GM23338 (cell line): ENCODE measurements at regions not wholly inside any gene's neighbourhood (a gene's known extent, or its start where the extent isn't known, plus 50 kb on each side); places are given as distances from the start of the nearest gene placed in this dataset.

Experiments
- ATAC-seq: fragments of 200-7000 bp; cut with Tn5 transposase; 3 replicates; pipeline ENCODE4 v1.9.1; 2020
- DNase-seq: peaks from one replicate; pipeline ENCODE4 v3.0.0-alpha.2; 2015; ENCODE audit warnings: low spot score
- H2AFZ ChIP-seq: fragments of 200-600 bp; sonication (generic); 2 replicates; pipeline ENCODE4 v1.8.0; 2016; ENCODE audit warnings: antibody characterized with exemption, mild to moderate bottlenecking, moderate library complexity
- H3F3A ChIP-seq: fragments of 200-600 bp; sonication (generic); replicated peaks from 2 replicates; pipeline ENCODE4 v1.8.0; 2017; ENCODE audit warnings: antibody characterized with exemption, mixed run types, low read depth
- H3K27ac ChIP-seq: fragments of 200-600 bp; sonication (generic); 2 replicates; pipeline ENCODE4 v1.6.1; 2016; ENCODE audit warnings: low read depth
- H3K27me3 ChIP-seq: fragments of 200-600 bp; sonication (generic); 2 replicates; pipeline ENCODE4 v1.8.0; 2016; ENCODE audit warnings: mild to moderate bottlenecking, mixed run types, moderate library complexity; ENCODE audit not compliant: insufficient read depth
- H3K36me3 ChIP-seq: fragments of 200-600 bp; sonication (generic); 2 replicates; pipeline ENCODE4 v1.8.0; 2016; ENCODE audit warnings: mild to moderate bottlenecking; ENCODE audit not compliant: insufficient read depth
- H3K4me1 ChIP-seq: fragments of 200-600 bp; sonication (generic); 2 replicates; pipeline ENCODE4 v1.8.0; 2016; ENCODE audit warnings: mild to moderate bottlenecking, moderate library complexity; ENCODE audit not compliant: insufficient read depth
- H3K4me2 ChIP-seq: fragments of 200-600 bp; sonication (generic); 2 replicates; pipeline ENCODE4 v1.7.1; 2017; ENCODE audit warnings: mixed run types
- H3K4me3 ChIP-seq: fragments of 200-600 bp; sonication (generic); 2 replicates; pipeline ENCODE4 v1.6.1; 2016; ENCODE audit warnings: mixed run types
- H3K79me2 ChIP-seq: fragments of 200-600 bp; sonication (generic); replicated peaks from 2 replicates; pipeline ENCODE4 v1.8.0; 2017; ENCODE audit warnings: mild to moderate bottlenecking; ENCODE audit not compliant: insufficient read depth
- H3K9me2 ChIP-seq: fragments of 200-600 bp; sonication (generic); 2 replicates; pipeline ENCODE4 v1.8.0; 2017; ENCODE audit not compliant: insufficient read depth
- H4K20me1 ChIP-seq: fragments of 200-600 bp; sonication (generic); replicated peaks from 2 replicates; pipeline ENCODE4 v1.8.0; 2017; ENCODE audit warnings: mild to moderate bottlenecking; ENCODE audit not compliant: insufficient read depth
- H3K27ac Mint-ChIP-seq: 2 replicates; pipeline ENCODE4 v1.8.0; 2020; ENCODE audit warnings: inconsistent platforms, mild to moderate bottlenecking, moderate library complexity, mixed read lengths
- H3K27me3 Mint-ChIP-seq: 3 replicates; pipeline ENCODE4 v1.8.0; 2022; ENCODE audit warnings: low read depth, mild to moderate bottlenecking, moderate library complexity, mixed read lengths, inconsistent platforms; ENCODE audit not compliant: insufficient read depth, poor library complexity
- H3K36me3 Mint-ChIP-seq: 3 replicates; pipeline ENCODE4 v1.8.0; 2021; ENCODE audit warnings: low read depth, mild to moderate bottlenecking, inconsistent platforms, moderate library complexity, mixed read lengths
- H3K4me1 Mint-ChIP-seq: 3 replicates; pipeline ENCODE4 v1.8.0; 2020; ENCODE audit warnings: mild to moderate bottlenecking, inconsistent platforms, mixed read lengths
- H3K4me3 Mint-ChIP-seq: 3 replicates; pipeline ENCODE4 v1.8.0; 2021; ENCODE audit warnings: moderate library complexity, mild to moderate bottlenecking, inconsistent platforms, mixed read lengths
- H3K9me3 Mint-ChIP-seq: 3 replicates; pipeline ENCODE4 v1.8.0; 2020; ENCODE audit warnings: moderate library complexity, mild to moderate bottlenecking, inconsistent platforms, mixed read lengths
- CREB1 ChIP-seq: fragments of 250-450 bp; sonication (Bioruptor Pico); IDR thresholded peaks from 2 replicates; pipeline ENCODE4 v1.5.0; 2020; ENCODE audit warnings: low read depth, mild to moderate bottlenecking, moderate library complexity
- EZH2 ChIP-seq: fragments of 200-600 bp; sonication (generic); IDR thresholded peaks from one replicate; pipeline ENCODE4 v1.8.0; 2017; ENCODE audit warnings: antibody characterized with exemption, mild to moderate bottlenecking, low read depth; ENCODE audit not compliant: unreplicated experiment
- EZH2phosphoT487 ChIP-seq: fragments of 200-600 bp; sonication (generic); IDR thresholded peaks from one replicate; pipeline ENCODE4 v1.8.1; 2018; ENCODE audit warnings: antibody characterized with exemption; ENCODE audit not compliant: unreplicated experiment
- JUNB ChIP-seq: IDR thresholded peaks from one replicate; pipeline ENCODE4 v1.6.1; 2016; ENCODE audit warnings: antibody characterized with exemption; ENCODE audit not compliant: unreplicated experiment
- NANOG ChIP-seq: IDR thresholded peaks from 2 replicates; pipeline ENCODE4 v1.6.1; 2016; ENCODE audit warnings: antibody characterized with exemption, borderline replicate concordance
- POLR2AphosphoS5 ChIP-seq: IDR thresholded peaks from 2 replicates; pipeline ENCODE4 v1.6.1; 2016; ENCODE audit warnings: antibody characterized with exemption, low read depth
- STAT1 ChIP-seq: IDR thresholded peaks from one replicate; pipeline ENCODE4 v1.6.1; 2016; ENCODE audit warnings: antibody characterized with exemption; ENCODE audit not compliant: unreplicated experiment
- ZNF114 ChIP-seq: fragments of 250-450 bp; sonication (Bioruptor Pico); IDR thresholded peaks from 2 replicates; pipeline ENCODE4 v1.5.0; 2020; ENCODE audit warnings: mild to moderate bottlenecking, moderate library complexity
- ZNF331 ChIP-seq: fragments of 250-450 bp; sonication (Bioruptor Pico); IDR thresholded peaks from 2 replicates; pipeline ENCODE4 v1.5.0; 2020; ENCODE audit warnings: low read depth, mild to moderate bottlenecking, moderate library complexity
- TF ChIP-seq, protein P1 (sequence below): IDR thresholded peaks from one replicate; pipeline ENCODE4 v1.6.1; 2018; ENCODE audit warnings: antibody characterized with exemption; ENCODE audit not compliant: unreplicated experiment
- TF ChIP-seq, protein P2 (sequence below), 2 experiments: fragments of 200-600 bp in 1 of 2; sonication (generic) in 1 of 2; conservative IDR thresholded peaks; 2 replicates each; pipeline versions ENCODE4 v1.5.1 to v1.6.1; 2016 to 2017; ENCODE audit warnings: antibody characterized with exemption in 2 of 2, low read depth in 2 of 2, mild to moderate bottlenecking in 2 of 2, moderate library complexity in 1 of 2
- TF ChIP-seq, protein P3 (sequence below): IDR thresholded peaks from 2 replicates; pipeline ENCODE4 v1.6.1; 2016; ENCODE audit warnings: antibody characterized with exemption
- TF ChIP-seq, protein P4 (sequence below): fragments of 250-450 bp; sonication (Bioruptor Pico); IDR thresholded peaks from 2 replicates; pipeline ENCODE4 v1.5.0; 2020; ENCODE audit warnings: mild to moderate bottlenecking, moderate library complexity

DNA sequence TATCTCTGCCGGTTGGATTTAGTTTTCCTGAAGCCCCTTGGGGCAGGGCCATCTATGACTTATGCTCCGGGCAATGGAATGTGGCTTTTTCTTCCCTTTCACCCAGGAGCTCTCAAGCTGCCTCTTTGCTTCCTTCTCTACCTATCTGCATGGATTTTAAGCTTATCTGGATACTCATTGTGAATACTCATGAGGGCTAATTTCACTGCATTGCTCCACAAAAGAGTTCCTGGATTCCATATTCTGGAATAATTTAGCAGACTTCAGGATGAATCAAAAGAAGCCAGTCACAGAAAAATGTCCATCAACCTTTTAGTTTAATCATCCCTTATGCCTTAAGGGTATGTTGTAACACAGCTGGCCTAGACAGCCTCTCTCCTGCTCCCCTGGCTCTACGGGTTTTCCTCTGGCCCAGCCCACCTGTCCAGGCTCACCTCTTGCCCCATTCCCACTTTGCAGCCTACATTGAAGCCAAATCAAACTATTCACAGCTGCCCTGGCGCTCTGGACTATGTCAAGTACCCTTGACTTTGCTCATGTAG lies 122.8 kb upstream of the RMDN2 start:
- no peaks in the 10 kb centered on the region for H3F3A ChIP-seq
- H3K36me3 Mint-ChIP-seq = peaks cover 5% of the 10 kb centered on the region; the same call in 1 of the 3 replicates
- no peaks in the 10 kb centered on the region for H3K27me3 Mint-ChIP-seq
- H3K27me3 ChIP-seq = no peaks in the 10 kb centered on the region
- TF ChIP-seq, protein P1, sequence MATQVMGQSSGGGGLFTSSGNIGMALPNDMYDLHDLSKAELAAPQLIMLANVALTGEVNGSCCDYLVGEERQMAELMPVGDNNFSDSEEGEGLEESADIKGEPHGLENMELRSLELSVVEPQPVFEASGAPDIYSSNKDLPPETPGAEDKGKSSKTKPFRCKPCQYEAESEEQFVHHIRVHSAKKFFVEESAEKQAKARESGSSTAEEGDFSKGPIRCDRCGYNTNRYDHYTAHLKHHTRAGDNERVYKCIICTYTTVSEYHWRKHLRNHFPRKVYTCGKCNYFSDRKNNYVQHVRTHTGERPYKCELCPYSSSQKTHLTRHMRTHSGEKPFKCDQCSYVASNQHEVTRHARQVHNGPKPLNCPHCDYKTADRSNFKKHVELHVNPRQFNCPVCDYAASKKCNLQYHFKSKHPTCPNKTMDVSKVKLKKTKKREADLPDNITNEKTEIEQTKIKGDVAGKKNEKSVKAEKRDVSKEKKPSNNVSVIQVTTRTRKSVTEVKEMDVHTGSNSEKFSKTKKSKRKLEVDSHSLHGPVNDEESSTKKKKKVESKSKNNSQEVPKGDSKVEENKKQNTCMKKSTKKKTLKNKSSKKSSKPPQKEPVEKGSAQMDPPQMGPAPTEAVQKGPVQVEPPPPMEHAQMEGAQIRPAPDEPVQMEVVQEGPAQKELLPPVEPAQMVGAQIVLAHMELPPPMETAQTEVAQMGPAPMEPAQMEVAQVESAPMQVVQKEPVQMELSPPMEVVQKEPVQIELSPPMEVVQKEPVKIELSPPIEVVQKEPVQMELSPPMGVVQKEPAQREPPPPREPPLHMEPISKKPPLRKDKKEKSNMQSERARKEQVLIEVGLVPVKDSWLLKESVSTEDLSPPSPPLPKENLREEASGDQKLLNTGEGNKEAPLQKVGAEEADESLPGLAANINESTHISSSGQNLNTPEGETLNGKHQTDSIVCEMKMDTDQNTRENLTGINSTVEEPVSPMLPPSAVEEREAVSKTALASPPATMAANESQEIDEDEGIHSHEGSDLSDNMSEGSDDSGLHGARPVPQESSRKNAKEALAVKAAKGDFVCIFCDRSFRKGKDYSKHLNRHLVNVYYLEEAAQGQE = no peak
- no peak for TF ChIP-seq EZH2
- no peak for TF ChIP-seq ZNF331 (CRISPR knock-in tag)
- no peak for TF ChIP-seq CREB1 (CRISPR knock-in tag)
- no peak for TF ChIP-seq ZNF114
- no peak for TF ChIP-seq STAT1
- TF ChIP-seq, protein P2, sequence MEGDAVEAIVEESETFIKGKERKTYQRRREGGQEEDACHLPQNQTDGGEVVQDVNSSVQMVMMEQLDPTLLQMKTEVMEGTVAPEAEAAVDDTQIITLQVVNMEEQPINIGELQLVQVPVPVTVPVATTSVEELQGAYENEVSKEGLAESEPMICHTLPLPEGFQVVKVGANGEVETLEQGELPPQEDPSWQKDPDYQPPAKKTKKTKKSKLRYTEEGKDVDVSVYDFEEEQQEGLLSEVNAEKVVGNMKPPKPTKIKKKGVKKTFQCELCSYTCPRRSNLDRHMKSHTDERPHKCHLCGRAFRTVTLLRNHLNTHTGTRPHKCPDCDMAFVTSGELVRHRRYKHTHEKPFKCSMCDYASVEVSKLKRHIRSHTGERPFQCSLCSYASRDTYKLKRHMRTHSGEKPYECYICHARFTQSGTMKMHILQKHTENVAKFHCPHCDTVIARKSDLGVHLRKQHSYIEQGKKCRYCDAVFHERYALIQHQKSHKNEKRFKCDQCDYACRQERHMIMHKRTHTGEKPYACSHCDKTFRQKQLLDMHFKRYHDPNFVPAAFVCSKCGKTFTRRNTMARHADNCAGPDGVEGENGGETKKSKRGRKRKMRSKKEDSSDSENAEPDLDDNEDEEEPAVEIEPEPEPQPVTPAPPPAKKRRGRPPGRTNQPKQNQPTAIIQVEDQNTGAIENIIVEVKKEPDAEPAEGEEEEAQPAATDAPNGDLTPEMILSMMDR (conservative IDR thresholded peaks at IDR 0.05; ENCODE audit: low read depth in 2 of 2) = no peak
- no peak for TF ChIP-seq POLR2AphosphoS5
- no peak for TF ChIP-seq EZH2phosphoT487
- no peak for TF ChIP-seq JUNB
- TF ChIP-seq, protein P3, sequence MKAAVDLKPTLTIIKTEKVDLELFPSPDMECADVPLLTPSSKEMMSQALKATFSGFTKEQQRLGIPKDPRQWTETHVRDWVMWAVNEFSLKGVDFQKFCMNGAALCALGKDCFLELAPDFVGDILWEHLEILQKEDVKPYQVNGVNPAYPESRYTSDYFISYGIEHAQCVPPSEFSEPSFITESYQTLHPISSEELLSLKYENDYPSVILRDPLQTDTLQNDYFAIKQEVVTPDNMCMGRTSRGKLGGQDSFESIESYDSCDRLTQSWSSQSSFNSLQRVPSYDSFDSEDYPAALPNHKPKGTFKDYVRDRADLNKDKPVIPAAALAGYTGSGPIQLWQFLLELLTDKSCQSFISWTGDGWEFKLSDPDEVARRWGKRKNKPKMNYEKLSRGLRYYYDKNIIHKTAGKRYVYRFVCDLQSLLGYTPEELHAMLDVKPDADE = no peak
- TF ChIP-seq NANOG = no peak
- TF ChIP-seq, protein P4, sequence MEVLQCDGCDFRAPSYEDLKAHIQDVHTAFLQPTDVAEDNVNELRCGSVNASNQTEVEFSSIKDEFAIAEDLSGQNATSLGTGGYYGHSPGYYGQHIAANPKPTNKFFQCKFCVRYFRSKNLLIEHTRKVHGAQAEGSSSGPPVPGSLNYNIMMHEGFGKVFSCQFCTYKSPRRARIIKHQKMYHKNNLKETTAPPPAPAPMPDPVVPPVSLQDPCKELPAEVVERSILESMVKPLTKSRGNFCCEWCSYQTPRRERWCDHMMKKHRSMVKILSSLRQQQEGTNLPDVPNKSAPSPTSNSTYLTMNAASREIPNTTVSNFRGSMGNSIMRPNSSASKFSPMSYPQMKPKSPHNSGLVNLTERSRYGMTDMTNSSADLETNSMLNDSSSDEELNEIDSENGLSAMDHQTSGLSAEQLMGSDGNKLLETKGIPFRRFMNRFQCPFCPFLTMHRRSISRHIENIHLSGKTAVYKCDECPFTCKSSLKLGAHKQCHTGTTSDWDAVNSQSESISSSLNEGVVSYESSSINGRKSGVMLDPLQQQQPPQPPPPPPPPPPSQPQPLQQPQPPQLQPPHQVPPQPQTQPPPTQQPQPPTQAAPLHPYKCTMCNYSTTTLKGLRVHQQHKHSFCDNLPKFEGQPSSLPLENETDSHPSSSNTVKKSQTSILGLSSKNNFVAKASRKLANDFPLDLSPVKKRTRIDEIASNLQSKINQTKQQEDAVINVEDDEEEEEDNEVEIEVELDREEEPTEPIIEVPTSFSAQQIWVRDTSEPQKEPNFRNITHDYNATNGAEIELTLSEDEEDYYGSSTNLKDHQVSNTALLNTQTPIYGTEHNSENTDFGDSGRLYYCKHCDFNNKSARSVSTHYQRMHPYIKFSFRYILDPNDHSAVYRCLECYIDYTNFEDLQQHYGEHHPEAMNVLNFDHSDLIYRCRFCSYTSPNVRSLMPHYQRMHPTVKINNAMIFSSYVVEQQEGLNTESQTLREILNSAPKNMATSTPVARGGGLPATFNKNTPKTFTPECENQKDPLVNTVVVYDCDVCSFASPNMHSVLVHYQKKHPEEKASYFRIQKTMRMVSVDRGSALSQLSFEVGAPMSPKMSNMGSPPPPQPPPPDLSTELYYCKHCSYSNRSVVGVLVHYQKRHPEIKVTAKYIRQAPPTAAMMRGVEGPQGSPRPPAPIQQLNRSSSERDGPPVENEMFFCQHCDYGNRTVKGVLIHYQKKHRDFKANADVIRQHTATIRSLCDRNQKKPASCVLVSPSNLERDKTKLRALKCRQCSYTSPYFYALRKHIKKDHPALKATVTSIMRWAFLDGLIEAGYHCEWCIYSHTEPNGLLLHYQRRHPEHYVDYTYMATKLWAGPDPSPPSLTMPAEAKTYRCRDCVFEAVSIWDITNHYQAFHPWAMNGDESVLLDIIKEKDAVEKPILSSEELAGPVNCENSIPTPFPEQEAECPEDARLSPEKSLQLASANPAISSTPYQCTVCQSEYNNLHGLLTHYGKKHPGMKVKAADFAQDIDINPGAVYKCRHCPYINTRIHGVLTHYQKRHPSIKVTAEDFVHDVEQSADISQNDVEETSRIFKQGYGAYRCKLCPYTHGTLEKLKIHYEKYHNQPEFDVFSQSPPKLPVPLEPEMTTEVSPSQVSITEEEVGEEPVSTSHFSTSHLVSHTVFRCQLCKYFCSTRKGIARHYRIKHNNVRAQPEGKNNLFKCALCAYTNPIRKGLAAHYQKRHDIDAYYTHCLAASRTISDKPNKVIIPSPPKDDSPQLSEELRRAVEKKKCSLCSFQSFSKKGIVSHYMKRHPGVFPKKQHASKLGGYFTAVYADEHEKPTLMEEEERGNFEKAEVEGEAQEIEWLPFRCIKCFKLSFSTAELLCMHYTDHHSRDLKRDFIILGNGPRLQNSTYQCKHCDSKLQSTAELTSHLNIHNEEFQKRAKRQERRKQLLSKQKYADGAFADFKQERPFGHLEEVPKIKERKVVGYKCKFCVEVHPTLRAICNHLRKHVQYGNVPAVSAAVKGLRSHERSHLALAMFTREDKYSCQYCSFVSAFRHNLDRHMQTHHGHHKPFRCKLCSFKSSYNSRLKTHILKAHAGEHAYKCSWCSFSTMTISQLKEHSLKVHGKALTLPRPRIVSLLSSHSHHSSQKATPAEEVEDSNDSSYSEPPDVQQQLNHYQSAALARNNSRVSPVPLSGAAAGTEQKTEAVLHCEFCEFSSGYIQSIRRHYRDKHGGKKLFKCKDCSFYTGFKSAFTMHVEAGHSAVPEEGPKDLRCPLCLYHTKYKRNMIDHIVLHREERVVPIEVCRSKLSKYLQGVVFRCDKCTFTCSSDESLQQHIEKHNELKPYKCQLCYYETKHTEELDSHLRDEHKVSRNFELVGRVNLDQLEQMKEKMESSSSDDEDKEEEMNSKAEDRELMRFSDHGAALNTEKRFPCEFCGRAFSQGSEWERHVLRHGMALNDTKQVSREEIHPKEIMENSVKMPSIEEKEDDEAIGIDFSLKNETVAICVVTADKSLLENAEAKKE (CRISPR knock-in tag) = no peak
- H3K4me1 ChIP-seq = no peaks in the 10 kb centered on the region; the same call in 1 of the 2 replicates
- H3K9me2 ChIP-seq = peaks cover 14% of the 10 kb centered on the region; the same call in 1 of the 2 replicates
- H3K27ac ChIP-seq = no peak overlapping the region
- H3K27ac Mint-ChIP-seq = no peak overlapping the region
- no peak for ATAC-seq
- DNase-seq = no peak
- H2AFZ ChIP-seq = no peak overlapping the region
- H3K79me2 ChIP-seq = no peaks in the 10 kb centered on the region
- H3K4me2 ChIP-seq = no peak overlapping the region
- peaks cover 8% of the 10 kb centered on the region; the same call in 2 of the 3 replicates for H3K9me3 Mint-ChIP-seq
- no peaks in the 10 kb centered on the region for H4K20me1 ChIP-seq
- peaks cover 5% of the 10 kb centered on the region for H3K4me1 Mint-ChIP-seq
- no peak overlapping the region for H3K4me3 ChIP-seq
- no peak overlapping the region for H3K4me3 Mint-ChIP-seq
- H3K36me3 ChIP-seq = no peaks in the 10 kb centered on the region
